8988T (cell line): ENCODE measurements at regions not wholly inside any gene's neighbourhood (a gene's known extent, or its start where the extent isn't known, plus 50 kb on each side); places are given as distances from the start of the nearest gene placed in this dataset.

Experiments used
- DNase-seq: peaks from one replicate; pipeline ENCODE4 v3.0.0; 2011

GRCh38 chr2:134150760-134151159 is 103.1 kb upstream of the MGAT5 start:
- no peak for DNase-seq

- DNase-seq, result no peak
Measured at GRCh38 chr2:134152045-134153010, 101.5 kb upstream of the MGAT5 start.

DNA sequence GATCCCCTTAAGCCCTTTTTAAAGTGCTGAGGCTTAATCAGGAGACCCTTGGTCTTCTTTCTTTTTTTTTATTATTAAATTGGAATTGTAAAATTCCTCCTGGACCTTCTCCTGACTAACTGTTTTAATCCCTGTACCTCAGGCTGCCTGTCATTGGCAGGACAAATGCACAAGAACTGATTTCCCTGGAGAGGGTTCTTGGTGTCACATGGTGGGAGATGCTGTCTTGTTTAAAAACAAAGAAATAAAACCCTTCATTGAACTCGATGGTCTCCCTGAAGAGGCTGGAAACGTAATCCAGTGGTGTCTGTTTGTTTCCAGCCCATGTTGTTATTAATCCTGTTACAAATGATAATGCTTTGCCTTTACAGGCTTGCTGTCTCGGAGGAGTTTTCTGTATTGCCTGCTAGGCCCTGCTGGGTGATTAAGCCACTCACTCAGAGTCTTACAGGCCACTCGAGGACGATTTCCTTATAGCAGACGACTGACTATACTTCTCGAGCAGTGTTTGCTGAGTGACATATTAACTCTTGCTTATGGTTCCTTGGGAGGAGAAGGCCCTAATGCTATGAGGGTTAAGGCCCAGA is 100.5 kb upstream of the MGAT5 start:
- DNase-seq, result no peak

GRCh38 chr2:134154246-134154645 is 99.6 kb upstream of the MGAT5 start:
- no peak for DNase-seq

- DNase-seq, result no peak
Measured at GRCh38 chr2:134155134-134155533, 98.7 kb upstream of the MGAT5 start.

- DNase-seq, result no peak
Measured at GRCh38 chr2:134158295-134158694, 95.6 kb upstream of the MGAT5 start.

GRCh38 chr2:134161170-134161547 is 92.7 kb upstream of the MGAT5 start:
- DNase-seq, result no peak

DNA sequence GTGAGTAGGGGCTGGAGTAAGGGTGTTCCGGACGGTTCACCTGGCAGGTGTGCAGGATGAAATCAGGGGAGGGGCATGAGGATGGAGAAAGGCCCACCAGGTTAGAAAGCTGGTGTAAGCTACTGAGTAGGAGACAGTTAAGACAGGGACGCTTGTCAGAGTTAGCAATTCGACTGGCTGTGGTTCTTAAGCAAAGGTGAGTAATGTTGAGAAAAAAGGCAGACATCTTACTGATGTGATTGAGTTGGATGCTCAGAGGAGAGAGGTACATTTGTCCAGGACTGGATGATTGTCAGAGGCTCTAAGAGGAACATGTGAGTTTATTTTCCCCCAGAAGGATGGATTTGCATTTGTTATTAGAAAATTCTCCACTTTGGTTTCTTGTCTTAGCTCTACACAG is 90.5 kb upstream of the MGAT5 start:
- no peak for DNase-seq

DNA sequence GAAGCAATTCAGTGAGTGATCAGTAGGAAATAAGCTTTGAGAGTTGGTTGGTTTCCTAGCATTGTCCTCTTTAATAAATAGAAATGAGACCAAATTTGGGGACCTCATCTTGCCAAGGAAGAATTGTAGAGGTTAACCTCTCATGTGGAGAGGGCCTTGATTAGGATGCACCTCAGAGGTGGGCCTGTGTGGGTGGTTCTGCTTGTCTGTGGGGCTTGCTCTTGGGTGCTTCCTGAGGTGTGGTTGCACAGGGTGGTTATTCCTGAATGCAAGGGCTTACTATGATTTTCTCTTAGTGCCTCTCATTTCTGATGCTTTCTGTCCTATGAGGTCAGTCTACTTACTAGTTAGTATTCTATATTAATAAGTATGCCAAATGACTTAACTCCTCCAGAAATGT is 89.6 kb upstream of the MGAT5 start:
- DNase-seq, result no peak

DNA sequence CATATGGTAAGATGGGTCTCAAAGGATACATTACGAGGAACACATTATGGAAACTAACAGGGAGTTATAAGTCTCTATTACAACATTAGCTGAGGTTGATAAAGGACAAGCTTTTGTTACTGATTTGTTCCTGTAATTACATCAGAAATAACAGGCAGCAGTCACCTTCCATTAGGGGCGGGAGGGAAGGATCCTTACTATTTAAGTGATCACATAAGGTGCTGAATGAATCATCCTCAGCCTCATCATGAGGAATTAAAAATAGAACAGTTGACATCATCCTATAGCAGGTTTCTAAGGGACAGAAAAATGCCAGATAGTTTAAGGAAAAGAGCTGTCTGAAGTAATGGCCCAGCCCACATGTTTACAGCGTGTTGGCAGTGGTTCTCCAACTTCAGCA is 86.9 kb upstream of the MGAT5 start:
- DNase-seq, result no peak

GRCh38 chr2:134169788-134170187 is 84.1 kb upstream of the MGAT5 start:
- no peak for DNase-seq

GRCh38 chr2:134170294-134170693 is 83.6 kb upstream of the MGAT5 start:
- DNase-seq, result no peak

DNA sequence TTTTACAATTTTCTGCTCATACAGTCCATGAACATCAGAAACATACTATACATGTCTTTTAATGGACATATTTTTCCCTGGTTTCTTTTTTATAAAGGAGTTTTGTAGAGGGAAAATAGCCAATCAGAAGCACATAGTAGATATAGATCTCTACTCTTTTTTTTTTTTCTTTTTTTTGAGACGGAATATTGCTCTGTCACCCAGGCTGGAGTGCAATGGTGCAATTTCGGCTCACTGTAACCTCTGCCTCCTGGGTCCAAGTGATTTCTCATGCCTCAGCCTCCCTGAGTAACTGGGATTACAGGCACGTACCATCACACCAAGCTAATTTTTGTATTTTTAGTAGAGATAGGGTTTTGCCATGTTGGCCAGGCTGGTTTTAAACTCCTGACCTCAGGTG is 83.2 kb upstream of the MGAT5 start:
- DNase-seq, result no peak

DNA sequence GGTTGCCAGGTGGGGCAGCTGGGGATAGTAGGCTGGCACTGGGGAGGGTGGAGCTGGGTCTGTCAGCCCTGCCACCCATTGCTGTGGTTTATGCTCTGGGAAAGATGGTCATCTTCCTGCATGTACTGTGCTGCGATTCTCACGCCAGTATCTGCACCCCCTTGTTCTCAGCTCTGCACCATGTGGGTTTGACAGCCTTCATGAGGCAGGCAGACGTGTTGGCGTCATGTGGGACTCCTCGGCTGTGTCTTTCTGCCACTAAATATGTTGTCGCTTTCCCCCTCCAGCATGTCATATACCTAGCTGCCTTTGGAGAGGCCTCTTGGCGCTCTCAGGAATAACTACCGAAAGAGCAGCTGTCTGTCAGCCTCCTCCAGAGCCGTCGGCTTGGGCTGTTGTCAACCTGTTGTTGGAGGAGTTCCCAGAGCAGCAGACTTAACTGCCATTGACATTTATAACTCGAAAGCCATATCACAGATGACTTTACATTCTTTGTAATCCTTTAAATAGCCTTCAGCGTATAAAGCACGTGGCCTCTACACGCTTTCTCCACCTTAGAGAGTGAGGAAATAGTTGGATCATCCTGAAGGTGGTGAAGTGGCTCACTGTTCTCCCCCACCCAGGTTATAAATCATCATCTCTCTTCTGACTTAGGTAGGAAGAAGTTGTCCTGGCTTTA is 80.4 kb upstream of the MGAT5 start:
- no peak for DNase-seq

- no peak for DNase-seq
Measured at GRCh38 chr2:134174711-134175110, 79.2 kb upstream of the MGAT5 start.

- DNase-seq, result no peak
Measured at GRCh38 chr2:134175834-134176233, 78.0 kb upstream of the MGAT5 start.

DNA sequence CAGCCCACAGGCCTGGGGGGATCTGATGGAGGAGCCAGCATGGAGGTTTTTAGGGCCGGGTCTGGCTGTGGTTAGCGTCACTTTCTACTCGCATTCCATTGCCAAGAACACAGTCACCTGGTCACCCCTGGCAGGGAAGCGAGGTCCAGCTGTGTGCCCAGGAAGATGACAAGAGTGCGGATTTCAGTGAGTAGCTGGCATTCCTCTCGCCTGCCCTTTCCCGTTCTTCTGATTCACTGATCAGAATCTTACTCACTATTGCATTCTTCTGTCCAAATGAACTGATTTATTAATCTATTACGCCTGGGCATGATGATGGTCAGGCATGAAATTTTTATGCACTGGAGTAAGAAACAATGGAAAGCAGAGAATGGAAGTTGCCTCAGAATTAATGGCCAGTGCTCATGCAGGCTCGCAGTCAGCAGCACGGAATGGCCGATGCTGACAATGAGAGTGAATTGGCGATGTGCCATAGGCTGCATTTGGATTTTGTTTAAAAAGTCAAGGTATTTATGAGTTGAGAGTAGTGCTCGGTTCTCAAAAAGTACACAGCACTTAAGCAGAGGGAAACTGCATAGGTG is 76.4 kb upstream of the MGAT5 start:
- DNase-seq, result no peak

- no peak for DNase-seq
Measured at GRCh38 chr2:134178138-134178877, 75.6 kb upstream of the MGAT5 start.

DNA sequence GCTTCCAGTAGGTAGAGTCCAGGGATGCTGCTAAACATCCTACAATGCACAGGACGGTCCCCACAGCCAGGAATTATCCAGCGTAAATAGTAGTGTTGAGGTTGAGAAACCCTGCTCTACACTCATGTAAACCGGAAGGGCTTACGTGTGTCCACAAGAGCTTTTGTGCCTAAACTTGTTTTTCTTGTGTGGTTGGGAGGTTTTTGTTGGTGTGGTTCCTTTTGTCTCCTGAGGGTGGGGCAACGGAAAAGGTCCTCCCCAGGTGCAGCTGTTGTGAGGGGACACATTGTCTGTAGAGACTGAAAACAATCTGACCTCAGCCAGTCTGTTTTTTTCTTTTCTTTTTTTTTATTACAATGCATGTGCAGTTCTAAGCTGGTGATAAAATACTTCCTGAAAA is 72.7 kb upstream of the MGAT5 start:
- no peak for DNase-seq

DNA sequence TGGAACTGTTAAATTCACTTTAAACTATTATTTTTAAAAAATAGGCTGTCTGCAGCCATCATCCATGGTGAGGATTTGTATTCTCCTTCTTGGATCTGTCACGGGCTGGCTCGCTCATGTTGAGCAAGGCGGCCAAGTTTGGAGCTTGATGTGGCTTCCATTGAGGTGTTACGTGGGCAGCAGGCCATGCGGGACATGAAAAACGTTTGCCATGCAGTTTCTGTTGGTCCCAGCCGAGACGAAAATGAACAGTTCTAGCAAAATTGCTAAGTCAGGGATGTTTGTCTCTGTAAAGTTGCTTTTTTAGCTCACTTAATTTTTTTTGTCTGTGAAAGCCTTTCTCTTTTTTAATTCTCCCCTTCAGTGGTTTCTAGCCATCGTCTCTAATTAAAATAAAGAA is 70.2 kb upstream of the MGAT5 start:
- no peak for DNase-seq

- DNase-seq, result no peak
Measured at GRCh38 chr2:134185639-134186038, 68.2 kb upstream of the MGAT5 start.

- DNase-seq, result no peak
Measured at GRCh38 chr2:134189009-134189720, 64.7 kb upstream of the MGAT5 start.
